ENCODE measurements at regions not wholly inside any gene's neighbourhood (a gene's known extent, or its start where the extent isn't known, plus 50 kb on each side); places are given as distances from the start of the nearest gene placed in this dataset.

DNA sequence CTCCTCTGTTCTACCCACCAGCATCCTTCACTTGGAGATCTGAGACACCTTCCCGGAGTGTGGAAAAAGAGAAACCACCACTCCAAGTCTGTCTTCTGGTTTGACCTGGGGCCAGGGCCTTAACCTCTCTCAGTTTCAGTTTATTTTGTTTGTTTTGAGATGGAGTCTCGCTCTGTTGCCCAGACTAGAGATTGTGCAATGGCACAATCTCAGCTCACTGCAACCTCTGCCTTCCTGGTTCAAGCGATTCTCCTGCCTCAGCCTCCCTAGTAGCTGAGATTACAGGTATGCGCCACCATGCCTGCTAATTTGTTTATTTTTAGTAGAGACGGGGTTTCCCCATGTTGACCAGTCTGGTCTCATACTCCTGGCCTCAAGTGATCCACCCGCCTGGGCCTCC, 271.1 kb upstream of the TNRC6C start:
- DNase-seq (ENCODE audit: low spot score), result no peak

DNA sequence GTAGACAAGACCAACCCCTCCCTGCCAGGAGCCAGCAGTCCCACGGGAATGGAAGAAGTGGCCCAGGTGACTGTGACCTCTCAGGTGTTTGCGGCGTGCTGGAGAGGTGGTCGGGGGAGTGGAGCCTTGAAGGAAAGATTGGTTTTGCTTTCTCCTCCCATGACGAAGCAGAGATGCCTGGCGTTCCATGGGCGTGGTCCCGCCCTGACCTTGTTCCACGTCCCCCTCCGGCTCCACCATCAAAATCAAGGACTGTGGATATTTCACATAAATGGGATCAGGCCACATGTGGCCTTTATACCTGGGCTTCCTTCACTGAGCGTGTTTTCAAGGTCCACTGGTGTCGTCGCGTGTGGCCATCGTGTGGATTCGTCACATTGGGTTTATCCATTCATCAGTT, 270.6 kb upstream of the TNRC6C start:
- DNase-seq (ENCODE audit: low spot score), result no peak

DNA sequence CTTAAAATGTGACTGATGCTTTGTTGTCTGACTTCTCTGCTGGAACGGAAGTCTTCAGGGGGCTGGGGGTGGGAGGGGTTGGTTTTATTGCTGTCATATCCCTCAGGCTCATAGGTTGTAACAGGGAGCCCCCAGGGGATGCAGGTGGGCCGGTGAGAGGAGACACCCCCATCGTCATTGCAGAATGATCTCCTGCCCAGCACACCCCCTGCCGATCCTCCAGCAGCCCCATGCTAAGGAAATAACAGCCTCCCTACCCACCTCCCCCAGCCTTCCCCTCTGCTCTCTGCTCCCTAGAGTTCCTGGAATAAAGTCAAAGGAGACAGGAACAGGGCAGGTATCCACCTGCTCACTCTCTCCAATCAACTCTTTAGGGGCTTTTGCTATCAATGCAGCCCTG, 270.1 kb upstream of the TNRC6C start:
- DNase-seq (ENCODE audit: low spot score), result no peak

DNA sequence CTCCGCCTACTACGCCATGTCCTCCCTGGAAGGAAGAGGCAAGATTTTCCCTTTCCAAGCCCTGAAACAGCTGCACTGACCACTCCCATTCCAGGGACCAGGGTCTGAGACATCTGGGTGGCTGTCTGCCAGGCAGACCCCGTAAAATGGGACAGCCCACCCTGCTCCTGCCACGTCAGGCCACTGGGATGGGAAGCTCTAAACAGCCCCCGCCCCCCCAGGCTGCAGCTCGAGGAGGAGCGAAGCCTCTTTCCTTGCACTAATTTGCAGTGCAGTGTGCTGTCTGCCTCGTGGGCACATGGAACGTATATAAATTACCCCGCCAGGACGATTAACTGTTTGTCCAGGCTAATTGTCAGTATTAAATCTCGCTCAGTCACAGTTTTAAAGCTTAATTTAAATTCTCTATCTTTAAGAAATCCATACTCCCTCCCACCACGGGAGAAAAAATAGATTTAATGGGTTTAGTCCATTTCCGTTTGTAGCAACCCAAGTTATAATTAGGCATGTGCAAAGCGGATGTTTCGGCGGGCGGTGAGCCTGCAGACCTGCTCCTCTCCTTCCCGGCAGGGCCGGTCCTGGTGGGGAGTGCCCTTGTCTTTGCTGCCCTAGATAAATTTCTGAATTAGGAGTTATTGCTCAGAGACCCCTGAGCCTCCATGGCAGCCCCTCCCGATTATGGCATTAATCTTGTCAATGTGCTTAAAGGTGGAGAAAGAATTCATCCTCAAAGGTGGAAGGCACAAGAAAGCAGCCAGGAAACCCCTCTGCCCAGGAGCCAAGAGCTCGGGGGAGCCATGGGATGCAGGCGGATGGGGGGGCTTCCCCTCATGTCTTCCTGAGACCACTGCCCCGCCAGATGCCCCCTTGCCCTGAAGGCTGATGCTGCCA, 268.0 kb upstream of the TNRC6C start:
- DNase-seq (ENCODE audit: low spot score), result no peak

DNA sequence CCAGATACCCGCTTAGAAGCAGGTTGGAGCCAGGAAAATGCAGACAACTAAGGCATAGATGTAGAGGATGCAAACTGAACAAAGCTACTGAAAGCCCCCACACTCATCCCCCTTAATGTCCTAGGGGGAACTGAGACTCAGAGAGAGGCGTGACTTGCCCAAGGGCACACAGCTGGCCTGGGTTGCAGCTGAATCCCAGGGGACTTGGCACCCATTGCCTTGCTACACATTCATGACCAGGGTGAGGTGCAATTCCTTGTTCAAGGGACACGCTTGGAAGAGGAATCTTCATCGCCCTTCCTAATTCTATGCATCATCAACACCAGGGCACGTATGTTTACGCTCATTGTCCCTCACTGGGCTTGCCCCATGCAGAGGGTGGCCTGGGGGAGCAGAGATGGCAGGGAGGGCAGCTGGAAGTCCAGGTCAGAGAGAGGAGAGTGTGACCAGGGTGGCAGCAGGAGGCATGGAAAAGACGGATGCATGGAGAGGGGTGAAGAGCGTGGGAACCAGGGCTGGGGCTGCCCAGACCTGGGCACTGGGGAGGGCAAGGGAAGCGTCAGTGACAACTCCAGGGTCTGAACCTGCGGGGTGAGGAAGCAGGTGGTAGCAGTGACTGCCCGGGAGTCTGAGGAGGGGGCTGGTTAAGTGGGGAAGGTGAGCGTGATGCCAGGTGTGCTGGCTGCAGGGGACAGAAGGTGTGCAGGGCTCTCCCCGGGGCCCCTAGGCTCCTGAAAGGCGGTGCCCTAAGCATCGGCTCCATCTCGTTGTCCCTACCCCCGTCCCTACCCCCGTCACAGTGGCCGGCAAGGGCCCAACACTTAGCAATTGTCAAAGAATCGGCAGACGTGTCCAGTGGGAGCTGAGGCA, 267.1 kb upstream of the TNRC6C start:
- DNase-seq (ENCODE audit: low spot score), result no peak

DNA sequence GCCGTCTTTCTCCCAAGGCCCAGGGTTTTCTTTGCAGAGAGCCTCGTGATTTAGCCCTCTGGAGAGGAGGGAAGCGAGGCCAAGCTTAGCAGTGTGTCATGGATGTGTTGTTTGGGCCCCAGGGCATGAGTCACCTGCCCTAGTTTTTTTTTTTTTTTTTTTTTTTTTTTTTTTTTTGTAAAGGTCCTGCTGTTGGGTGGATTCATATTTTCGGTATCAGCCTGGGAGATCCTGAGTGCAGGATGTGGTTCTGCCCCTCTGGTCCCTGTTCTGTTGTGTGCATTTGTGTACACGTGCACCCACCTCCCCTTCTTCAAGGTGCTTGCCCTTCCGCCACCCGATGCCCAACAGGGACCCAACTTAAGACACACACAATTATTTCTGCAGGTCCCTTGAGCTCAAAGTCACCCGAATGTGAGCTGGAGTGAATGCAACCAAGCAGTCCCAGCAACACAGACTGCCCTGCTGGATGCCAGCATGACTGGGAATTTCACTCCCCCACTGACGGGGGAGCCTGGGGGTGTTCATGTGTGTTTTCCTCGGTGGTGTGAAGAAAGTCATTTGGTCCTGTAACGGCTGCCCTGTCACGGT, 265.8 kb upstream of the TNRC6C start:
- peak; percentile 28 for DNase-seq (ENCODE audit: low spot score)

DNA sequence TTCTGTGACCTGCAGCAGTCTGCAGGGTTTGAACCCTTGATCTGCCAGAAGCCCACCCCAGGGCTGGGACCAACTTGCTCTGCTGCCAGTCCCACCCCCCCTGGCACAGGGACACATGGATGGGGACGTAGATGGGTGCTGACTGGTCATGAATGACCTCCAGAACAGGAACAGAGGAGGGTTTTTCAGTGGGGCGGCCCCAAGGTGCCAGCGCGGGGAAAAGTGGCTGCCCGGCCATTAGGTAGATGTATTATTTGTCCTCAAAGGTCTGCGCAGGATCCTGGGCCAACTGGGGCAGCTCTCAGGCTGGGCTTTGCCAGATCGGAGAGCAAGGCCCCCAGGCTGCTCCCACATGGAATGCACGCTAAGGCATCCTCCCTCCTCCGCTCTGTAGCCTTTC, 265.2 kb upstream of the TNRC6C start:
- no peak for DNase-seq (ENCODE audit: low spot score)

DNA sequence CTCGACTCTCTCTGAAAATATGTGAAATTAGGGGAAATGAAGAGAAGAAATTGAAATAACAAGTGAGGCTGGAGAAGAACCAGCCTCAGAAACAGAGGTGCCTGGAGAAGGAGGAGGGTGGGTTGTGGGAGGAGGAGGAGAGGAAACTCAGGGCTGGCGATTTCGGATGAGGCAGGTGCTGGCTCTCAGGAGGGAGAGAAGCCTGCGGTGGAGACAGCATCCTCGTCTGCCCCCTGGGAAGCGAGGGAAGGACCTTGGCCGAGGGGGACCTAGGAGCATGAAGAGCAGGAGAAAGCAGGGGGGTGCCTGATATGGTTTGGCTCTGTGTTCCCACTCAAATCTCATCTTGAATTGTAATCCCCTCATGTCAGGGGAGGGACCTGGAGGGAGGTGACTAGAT, 264.7 kb upstream of the TNRC6C start:
- DNase-seq (ENCODE audit: low spot score), result no peak

DNA sequence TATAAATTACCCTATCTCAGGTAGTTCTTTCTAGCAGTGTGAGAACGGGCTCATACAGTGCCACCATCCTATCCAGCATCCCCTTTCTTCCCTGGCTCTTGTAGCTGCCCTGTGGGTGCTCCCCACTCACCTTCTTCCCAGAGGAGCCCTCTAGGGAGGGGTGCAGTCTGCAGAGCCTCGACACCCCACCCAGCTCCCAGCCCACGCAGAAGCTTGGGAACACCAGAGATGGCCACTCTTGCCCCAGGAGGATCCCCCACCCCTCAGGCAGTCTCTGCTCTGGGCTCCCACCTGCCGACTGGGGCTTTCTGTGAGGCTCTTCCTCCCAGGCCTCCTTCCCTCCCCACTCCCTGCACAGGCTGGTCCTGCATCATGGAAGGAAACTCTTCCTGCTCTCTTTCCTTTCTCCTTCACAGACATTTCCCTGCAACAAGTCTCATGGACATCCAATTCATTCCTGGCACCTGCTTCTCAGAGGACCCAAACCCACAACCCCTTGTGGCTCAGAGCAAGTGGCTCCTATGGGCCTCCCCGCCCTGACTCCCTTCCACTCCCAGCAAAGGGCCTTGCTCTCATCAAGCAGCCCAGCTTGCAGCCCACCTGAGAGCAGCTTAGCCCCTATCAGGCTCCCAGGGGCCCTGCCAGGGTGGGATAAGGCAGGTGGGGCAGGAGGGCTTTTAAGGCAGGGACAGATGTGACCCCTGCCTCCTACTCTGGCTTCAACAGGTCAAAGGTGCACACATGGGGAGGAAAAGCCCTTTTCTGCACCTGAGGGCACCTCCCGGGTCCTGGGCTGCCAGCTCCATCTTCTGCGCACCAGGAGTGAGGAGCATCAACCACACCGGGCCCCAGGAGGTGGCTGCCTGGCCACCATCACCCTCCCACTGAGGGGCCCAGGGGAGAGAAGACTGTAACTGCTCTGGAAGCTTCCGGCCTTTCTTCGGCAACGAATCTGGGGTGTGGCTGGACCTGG, 263.8 kb upstream of the TNRC6C start:
- no peak for DNase-seq (ENCODE audit: low spot score)

DNA sequence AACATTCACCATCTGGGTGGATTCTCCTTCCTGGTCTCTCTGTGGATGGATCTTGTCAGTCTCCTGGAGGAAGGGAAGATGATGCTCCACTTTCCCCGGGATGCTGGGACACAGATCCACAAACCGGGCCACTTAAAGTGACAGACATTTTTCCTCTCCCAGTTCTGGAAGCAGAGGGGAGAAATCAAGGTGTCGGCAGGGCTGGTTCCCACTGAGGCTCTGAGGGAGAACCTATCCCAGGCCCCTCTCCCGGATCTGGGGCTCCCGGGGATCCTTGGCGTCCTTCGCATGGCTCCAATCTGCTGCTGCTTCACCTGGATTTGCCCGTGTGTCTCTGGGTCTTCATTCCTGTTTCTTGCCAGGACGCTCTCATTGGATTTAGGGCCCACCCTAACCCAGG, 263.1 kb upstream of the TNRC6C start:
- no peak for DNase-seq (ENCODE audit: low spot score)

DNA sequence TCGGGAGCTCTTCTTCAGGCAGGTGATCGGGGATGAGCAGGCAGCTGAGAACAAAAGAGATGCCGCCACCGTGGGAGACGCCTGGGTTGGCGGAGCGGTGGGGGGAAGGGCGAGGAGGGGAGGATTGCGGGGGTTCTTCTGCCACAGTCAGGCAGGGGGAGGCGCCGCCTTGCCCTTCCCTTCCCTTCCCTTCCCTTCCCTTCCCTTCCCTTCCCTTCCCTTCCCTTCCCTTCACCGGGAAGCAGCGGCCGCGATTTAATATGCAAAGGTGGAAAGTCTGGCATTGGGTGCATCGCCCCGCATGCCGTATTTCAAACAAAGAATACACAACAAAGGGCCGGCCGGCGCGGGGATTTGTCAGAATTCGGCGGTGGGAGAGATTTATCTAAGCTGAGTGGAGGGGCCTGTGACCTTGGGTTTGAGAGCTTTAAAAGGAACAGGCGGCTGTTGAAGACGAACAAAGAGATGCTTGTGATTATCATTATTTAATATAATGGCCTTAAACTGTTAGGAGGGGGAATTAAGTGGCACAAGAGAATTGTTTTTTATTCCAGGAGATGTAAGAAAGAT, 262.3 kb upstream of the TNRC6C start:
- DNase-seq (ENCODE audit: low spot score), result no peak

DNA sequence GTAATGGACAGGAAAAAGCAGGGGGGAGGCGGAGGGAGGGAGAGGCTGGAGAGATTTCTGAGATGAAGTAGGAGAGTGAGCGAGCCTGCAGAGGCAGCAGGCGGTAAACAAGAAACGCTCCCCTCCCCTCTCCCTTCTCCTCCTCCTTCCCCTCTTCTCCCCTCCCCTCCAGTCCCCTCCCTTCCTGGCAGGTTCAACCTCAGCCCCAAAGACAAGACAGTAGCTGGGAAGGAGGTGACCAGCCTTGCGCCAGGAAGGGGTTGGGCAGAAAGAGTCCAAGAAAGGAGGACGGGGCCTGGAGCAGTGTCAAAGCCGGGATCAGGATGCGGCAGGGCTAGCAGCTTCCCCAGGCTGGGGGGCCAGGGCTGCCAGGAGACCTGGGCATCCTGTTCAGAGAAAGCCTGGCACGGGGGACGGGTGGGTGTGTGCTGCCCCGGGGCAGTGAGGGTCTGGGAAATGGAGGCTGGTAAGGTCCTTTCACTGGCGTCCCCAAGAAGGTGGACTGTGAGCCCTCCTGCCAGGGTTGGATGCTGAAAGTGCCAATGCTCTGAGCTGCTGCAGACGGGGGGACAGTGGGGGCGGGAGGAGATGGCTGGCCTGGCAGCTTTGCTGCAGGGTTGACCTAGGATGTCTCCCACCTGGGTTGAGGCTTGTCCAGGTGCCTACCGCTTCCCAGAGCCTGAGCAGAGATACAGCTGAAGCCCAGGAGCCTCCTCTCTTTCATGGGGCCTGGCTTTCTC, 261.6 kb upstream of the TNRC6C start:
- no peak for DNase-seq (ENCODE audit: low spot score)

DNA sequence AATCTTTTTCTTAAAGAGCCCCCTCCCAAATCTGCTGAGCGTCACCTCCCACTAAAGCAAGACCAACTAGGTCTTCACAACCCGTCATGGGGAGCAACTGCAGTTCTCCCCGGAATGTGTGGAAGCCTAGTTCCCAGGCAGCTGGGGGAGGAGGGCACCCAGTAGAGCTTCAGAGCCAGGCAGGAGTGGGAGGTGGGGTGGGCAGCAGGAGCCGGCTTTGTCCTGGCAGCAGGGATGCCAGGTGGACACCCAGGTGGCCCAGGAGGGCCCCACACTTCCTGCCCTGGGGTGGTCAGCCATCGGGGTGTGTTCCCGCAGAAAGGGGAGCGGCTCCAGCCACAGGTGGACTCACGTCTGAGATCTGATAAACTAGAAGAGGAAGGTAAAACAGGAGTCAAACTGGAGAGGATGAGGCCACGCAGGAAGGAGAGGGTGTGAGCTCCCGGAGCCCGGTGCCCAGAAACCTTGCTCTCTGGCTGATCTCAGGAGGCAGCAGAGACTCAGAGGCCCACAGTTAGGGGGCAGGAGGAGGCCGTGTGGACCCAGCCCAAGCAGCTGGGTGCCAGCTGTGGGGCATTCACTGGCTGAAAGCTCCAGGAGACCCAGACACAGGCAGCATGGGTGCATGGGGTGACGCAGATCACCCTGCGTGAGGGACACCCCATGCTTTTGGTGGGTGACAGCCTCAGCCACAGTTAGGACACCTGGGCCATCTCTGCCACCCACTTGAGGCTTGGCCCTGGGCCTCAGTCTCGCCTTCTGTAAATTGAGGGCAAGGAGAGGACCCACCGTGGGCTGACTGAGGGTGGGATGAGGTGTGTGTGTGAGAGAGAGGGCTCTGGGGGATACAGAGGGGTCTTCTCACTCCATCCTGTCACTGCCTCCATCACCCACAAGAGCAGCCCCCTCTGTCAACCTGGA, 260.8 kb upstream of the TNRC6C start:
- DNase-seq (ENCODE audit: low spot score), result no peak

DNA sequence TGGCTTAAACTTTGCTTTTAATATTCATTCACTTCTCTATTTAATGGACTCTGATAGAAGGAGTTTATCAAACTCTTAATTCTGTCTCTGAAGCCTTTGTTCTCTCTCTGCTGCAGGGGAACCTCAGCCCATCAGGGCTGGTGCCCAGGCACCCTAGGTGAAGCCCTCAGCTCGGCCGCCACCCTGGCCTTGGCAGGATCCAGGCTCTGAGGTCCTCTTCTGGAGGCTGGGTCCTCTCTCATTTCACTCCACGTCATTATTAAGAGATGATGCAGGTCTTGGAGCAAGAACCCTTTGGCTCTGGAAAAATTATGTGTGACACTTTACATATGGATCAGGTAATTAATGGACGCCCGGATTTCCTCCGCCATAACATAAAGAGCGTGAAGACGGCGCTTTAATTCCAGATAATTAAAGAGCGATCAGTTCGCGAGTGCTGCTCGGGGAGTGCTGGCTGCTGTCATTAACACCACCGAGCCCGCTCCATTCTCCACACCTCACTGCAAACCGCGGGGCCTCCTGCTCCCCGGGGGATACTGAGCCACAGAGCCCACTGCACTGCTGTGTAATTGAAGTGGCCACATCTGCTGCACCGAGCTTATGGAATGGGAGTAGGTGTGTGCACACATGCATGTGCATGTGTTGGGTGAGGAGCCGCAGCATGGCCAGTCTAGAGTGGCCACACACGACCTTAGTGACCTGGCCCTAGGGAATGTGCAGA, 259.4 kb upstream of the TNRC6C start:
- no peak for DNase-seq (ENCODE audit: low spot score)

DNA sequence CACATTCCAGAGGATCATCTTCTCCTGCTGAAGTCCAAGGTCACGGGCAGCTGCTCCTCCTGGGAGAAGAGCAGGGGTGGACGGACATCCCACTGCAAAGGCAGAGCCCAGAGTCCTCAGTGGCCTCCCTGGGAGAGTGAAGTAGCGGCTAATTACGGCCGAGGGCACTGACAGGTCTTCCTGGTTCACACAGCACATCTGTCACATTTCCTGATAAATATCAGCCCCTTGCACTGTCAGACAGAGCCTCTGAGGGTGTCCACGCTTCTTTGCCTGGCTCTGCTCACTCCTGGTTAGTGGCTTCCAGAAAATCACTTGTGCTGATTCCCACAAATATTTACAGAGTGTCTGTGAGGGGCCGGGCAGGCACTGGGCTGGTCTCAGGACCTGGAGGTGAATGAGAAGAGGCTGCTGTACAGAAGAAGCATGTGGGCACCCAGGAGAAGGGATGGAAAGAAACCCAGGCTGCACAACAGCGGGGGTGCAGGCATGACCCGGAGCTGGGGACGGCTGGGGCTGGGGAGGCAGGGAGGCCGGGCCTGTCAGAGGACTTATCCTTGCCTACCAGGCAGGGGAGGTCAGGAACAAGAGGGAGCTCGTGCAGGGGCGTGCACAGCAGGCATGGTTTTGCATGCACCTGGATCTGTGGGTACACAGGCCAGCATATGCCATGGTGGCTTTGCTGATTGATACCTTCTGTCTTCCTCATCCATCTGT, 258.2 kb upstream of the TNRC6C start:
- no peak for DNase-seq (ENCODE audit: low spot score)

DNA sequence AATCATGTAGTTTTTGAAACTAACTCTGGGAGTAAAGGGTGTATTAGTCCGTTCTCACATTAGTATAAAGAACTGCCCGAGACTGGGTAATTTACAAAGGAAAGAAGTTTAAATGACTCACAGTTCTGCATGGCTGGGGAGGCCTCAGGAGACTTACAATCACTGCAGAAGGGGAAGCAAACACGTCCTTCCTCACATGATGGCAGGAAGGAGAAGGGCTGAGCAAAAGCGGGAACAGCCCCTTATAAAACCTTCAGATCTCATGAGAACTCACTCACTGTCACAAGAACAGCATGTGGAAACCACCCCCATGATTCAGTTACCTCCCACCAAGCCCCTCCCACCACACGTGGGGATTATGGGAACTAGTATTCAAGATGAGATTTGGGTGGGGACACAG, 256.5 kb upstream of the TNRC6C start:
- no peak for DNase-seq (ENCODE audit: low spot score)

DNA sequence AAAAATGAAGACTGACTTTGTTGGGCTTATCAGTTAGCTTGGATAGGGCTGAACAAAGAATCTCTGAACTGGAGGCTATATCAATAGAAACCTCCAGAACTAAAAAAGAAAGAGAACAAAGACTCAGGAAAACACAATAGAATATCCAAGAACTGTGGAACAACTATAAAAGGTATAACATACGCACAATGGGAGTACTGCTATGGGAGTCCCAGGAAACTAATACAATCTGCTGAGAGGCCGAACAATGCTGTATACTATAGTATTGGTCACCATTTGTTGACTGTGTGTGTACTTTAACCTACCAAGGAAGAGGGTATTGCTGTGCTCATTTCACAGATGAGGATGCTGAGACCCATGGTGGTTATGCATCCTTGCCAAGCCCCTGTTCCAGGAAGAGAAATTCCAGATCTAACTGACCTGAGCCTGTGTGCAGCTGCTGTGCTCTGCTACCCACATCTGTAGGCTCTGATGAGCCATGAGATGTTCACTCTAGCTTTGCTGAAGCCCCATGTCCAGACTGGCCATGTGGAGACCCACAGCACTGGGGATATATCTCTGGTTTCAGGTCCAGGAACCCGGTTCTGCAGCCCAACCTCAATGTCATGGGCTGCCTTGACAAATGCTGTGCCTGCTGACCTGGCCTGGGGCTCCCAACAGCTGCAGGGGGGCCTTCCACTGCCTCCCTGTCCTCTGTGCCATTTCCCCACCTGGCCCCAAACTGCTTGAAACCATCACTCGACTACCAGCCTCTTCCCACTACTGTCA, 254.3 kb upstream of the TNRC6C start:
- DNase-seq (ENCODE audit: low spot score), result no peak

Data from kidney tubule cell (primary cell).